GM19463 (cell line): ENCODE measurements at regions not wholly inside any gene's neighbourhood (a gene's known extent, or its start where the extent isn't known, plus 50 kb on each side); places are given as distances from the start of the nearest gene placed in this dataset.
"Not testable (repeated sequence)": the region's sequence is repeated elsewhere in the genome, so short reads cannot be mapped to it uniquely, and the experiment has no call there.

Experiments used
- ATAC-seq: cut with Tn5 transposase; IDR thresholded peaks from one replicate; pipeline ENCODE4 v1.9.1; 2021; ENCODE audit warnings: mild to moderate bottlenecking, moderate library complexity; ENCODE audit not compliant: unreplicated experiment

- no peak for ATAC-seq
Measured at GRCh38 chr7:66535414-66536329, 93.0 kb upstream of the KCTD7 start.

DNA sequence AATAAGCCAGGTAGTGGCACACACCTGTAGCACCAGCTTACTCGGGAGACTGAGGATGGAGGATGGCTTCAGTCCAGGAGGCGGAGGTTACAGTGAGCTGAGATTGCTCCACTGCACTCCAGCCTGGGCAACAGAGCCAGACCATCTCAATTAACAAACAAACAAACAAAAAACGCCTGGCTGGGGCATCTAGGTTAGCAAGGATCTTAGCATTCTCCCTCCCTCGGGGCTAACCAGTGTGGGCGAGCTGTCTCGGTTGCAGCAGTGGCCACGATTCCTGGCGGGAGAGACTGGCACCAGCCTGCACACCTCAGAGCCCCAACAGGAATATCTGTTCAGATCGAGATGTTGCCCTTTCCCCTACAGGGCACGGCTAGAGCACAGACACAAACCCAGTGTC is 91.3 kb upstream of the KCTD7 start:
- no peak for ATAC-seq

GRCh38 chr7:66537876-66538275 is 90.8 kb upstream of the KCTD7 start:
- ATAC-seq: no peak

- ATAC-seq: no peak
Measured at GRCh38 chr7:66539264-66539623, 89.4 kb upstream of the KCTD7 start.

- no peak for ATAC-seq
Measured at GRCh38 chr7:66539902-66540375, 88.7 kb upstream of the KCTD7 start.

DNA sequence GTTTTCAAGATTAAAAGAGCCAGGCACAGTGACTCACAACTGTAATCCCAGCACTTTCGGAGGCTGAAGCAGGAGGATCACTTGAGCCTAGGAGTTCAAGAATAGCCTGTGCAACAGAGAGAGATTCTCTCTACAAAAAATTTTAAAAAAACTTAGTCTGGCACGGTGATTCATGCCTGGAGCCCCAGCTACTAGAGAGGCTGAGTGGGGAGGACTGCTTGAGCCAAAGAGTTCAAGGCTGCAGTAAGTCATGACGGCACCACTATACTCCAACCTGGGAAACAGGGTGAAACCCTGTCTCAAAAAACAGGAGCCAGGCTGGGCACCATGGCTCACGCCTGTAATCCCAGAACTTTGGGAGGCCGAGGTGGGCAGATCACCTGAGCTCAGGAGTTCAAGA is 86.6 kb upstream of the KCTD7 start:
- no peak for ATAC-seq

- no peak for ATAC-seq
Measured at GRCh38 chr7:66542528-66543269, 86.0 kb upstream of the KCTD7 start.

DNA sequence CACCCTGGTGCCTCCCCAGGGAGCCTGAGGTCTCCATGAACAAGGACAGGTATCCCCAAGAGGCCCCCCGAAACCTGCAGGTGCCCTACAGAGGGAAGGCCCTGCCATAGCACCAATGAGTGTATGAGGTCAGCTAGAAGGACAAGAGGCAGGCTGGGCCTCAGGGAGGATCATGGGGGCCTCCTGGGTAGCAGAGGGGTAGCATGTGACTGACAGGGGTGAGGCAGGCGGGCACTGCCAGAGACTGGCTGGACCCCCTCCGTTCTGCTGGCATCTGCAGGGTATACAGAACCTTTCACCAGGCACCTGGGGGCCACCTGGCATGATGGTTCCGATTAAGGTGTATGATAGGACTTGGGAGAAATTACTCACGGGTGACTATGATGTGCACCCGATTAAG is 79.2 kb upstream of the KCTD7 start:
- no peak for ATAC-seq

GRCh38 chr7:66553001-66553400 is 75.7 kb upstream of the KCTD7 start:
- no peak for ATAC-seq

DNA sequence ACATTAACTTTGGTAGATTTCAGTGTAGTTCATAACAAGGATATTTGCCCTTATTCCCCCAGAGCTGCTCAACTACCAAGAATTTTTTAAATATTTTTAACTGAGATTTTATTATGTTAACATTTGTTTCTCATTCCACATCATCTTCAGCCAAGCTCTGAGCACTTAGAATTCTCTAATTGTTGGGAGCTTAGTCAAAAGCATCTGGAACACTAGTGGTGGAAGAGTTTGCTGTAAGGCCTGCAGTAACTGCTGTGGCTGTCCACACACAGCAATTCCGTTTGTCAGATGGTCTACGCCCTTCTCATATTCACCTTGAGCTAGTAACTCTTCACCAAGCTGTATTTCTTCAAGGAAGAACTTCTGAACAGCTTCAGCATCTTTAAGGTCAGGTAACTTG is 75.0 kb upstream of the KCTD7 start:
- ATAC-seq: not testable (repeated sequence)

GRCh38 chr7:66554291-66554690 is 74.4 kb upstream of the KCTD7 start:
- ATAC-seq: not testable (repeated sequence)

DNA sequence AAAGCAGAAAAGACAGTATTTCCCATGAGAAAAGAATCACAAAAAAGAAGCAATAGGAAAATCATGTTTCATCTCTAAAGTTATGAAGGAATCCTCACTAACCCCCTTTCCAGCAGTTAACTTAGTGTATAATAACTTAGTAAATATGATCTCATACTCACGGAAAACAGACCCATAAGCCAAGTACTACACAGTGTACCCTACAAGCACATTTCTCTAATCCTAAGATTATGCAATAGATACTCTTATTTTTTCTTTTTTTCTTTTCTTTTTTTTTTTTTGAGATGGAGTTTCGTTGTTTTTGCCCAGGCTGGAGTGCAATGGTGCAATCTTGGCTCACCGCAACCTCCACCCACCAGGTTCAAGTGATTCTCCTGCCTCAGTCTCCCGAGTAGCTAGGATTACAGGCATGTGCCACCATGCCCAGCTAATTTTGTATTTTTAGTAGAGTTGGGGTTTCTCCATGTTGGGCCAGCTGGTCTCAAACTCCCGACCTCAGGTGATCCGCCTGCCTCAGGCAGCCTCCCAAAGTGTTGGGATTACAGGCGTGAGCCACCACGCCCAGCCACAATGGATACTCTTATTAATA is 73.7 kb upstream of the KCTD7 start:
- not testable (repeated sequence) for ATAC-seq

DNA sequence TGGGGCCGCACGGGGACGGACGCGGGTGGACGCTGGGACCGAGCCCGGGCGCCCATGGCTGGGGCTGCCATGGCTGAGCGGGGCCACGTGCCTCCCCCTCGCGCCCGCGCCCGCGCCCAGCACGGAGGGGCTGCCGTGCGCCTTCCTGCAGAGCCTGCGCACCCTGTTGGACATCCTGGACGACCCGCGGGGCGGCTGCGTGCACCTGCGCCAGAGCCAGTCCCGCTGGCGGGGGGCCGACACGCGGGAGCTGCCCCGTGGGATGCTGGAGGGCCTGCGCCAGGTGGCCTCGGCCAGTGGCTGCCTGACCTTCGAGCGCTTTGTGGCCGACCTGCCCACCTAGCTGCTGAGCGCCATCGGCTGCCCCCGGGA is 72.5 kb upstream of the KCTD7 start:
- no peak for ATAC-seq

DNA sequence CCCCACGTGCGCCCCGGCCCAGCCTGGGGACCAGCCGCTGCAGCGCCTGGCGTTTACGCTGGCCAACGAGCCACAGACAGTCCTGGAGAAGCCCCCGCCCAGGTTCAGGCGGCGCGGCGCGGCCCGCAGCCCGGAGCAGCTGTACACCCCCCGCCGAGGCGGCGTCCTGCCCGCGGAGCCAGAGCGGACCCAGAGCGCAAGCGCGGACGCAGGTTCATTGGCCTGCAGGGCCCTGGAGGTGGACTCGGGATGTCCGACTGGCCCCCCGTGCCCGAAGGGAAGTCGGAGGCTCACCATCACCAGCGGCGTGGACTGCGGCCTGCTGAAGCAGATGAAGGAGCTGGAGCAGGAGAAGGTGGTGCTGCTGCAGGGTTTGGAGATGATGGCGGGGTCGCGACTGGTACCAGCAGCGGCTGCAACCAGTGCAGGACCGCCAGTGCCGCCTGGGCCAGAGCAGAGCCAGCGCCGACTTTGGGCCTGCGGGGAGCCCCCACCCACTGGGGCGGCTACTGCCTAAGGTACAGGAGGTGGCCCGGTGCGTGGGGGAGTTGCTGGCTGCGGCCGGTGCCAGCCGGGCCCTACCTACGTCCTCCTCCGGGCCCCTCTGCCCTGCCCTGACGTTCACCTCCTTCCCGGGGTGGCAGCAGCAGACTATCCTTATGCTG is 72.0 kb upstream of the KCTD7 start:
- ATAC-seq: no peak

GRCh38 chr7:66557214-66558200 is 71.2 kb upstream of the KCTD7 start:
- peak; percentile 73 for ATAC-seq

- ATAC-seq: no peak
Measured at GRCh38 chr7:66558201-66558641, 70.5 kb upstream of the KCTD7 start.

DNA sequence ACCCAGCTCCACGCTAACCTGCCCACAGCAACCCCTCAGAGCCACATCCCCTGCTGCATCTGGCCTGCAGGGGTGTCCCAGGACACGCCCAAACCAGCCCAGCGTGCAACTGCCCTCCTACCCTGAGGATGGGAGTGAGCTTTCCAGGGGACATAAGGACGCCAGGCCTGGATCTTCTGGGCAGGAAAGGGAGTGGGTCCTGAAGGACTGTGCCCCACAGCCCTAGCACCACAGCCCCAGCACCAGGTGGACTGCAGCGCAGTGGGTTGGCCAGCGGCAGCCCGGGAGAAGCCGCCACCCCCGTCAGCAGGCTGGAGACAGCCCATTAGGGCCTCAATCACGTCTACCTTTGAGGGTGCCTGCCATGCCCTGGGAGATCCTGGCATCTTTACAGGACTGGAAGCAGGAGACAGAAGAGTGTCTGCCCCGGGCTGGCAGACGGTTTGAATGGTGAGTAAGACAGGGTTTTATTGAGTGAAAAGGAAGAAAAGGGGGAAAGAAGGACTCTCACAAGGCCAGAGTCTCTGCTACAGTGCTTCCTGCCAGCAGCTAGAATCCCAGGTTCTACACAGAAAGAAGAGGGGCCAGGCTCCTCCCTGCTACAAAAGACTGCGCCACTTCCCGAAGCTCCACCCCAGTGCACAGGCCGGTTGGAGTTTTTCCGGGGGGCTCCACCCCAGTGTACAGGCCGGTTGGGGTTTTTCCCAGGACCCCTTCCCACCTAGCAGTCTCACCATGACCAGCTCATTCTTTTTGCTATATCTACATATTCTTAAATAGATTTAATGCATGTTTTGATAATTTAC is 69.8 kb upstream of the KCTD7 start:
- no peak for ATAC-seq

DNA sequence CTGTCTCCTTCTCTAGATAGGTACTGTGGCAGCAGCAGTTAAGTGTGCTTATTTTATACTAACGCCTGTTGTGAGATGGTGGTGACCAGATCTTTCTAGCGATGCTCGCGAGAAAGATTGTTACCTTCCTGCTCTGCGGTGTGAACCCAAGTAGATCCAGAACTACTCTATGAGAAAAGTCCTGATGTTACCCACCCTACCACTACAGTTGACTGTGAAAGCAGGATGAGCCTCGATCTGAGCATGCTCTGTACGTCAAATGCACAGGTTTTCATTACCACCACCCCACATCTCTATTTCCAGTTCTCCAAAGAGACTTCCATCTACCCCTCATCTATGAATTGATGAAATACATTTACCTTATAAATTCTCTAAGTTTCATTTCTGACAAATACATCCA is 64.6 kb upstream of the KCTD7 start:
- ATAC-seq: no peak

GRCh38 chr7:66570179-66570578 is 58.5 kb upstream of the KCTD7 start:
- ATAC-seq: not testable (repeated sequence)
